Mesendoderm (in vitro differentiated cells): ENCODE measurements at regions not wholly inside any gene's neighbourhood (a gene's known extent, or its start where the extent isn't known, plus 50 kb on each side); places are given as distances from the start of the nearest gene placed in this dataset.

Source experiments
- DNase-seq: peaks from one replicate; pipeline ENCODE4 v3.0.0; 2013
- H2AK5ac ChIP-seq: 2 replicates; pipeline ENCODE4 v1.6.1; 2013; ENCODE audit warnings: low read length, inconsistent platforms
- H2BK120ac ChIP-seq: 2 replicates; pipeline ENCODE4 v1.6.1; 2013; ENCODE audit warnings: low read depth, mild to moderate bottlenecking, low read length, moderate library complexity, mixed read lengths
- H2BK15ac ChIP-seq: replicated peaks from 2 replicates; pipeline ENCODE4 v1.6.1; 2013; ENCODE audit warnings: low read depth, mild to moderate bottlenecking, moderate library complexity
- H2BK5ac ChIP-seq: 2 replicates; pipeline ENCODE4 v1.6.1; 2013; ENCODE audit warnings: low read length, inconsistent platforms
- H3K18ac ChIP-seq: 2 replicates; pipeline ENCODE4 v1.6.1; 2013; ENCODE audit warnings: mild to moderate bottlenecking, low read length, mixed read lengths
- H3K23ac ChIP-seq: one replicate; pipeline ENCODE4 v1.6.1; 2013; ENCODE audit warnings: low read length
- H3K27ac ChIP-seq: 2 replicates; pipeline ENCODE4 v1.5.1; 2013; ENCODE audit warnings: low read depth, mild to moderate bottlenecking, inconsistent platforms, low read length, moderate library complexity
- H3K27me3 ChIP-seq: 2 replicates; pipeline ENCODE4 v1.6.1; 2013; ENCODE audit warnings: low read length, control low read depth, mild to moderate bottlenecking, inconsistent platforms; ENCODE audit not compliant: insufficient read depth, poor library complexity
- H3K36me3 ChIP-seq: 2 replicates; pipeline ENCODE4 v1.6.1; 2013; ENCODE audit warnings: low read length, inconsistent platforms; ENCODE audit not compliant: control insufficient read depth, insufficient read depth
- H3K4ac ChIP-seq: one replicate; pipeline ENCODE4 v1.6.1; 2013; ENCODE audit warnings: low read depth, mild to moderate bottlenecking, low read length, moderate library complexity
- H3K4me1 ChIP-seq: 2 replicates; pipeline ENCODE4 v1.6.1; 2013; ENCODE audit warnings: low read depth, low read length, inconsistent platforms; ENCODE audit not compliant: control insufficient read depth
- H3K4me2 ChIP-seq: 2 replicates; pipeline ENCODE4 v1.6.1; 2013; ENCODE audit warnings: low read length
- H3K4me3 ChIP-seq: 2 replicates; pipeline ENCODE4 v1.5.1; 2013; ENCODE audit warnings: mild to moderate bottlenecking, low read length
- H3K56ac ChIP-seq: one replicate; pipeline ENCODE4 v1.6.1; 2013; ENCODE audit warnings: low read length
- H3K79me1 ChIP-seq: 2 replicates; pipeline ENCODE4 v1.6.1; 2013; ENCODE audit warnings: low read length, inconsistent platforms
- H3K79me2 ChIP-seq: 2 replicates; pipeline ENCODE4 v1.6.1; 2013; ENCODE audit warnings: mild to moderate bottlenecking, low read length; ENCODE audit not compliant: control insufficient read depth, insufficient read depth
- H3K9ac ChIP-seq: 2 replicates; pipeline ENCODE4 v1.6.1; 2013; ENCODE audit warnings: low read length, inconsistent platforms
- H4K5ac ChIP-seq: one replicate; pipeline ENCODE4 v1.6.1; 2013; ENCODE audit warnings: low read length
- H4K8ac ChIP-seq: one replicate; pipeline ENCODE4 v1.6.1; 2013; ENCODE audit warnings: low read depth, mild to moderate bottlenecking, control low read depth, low read length, moderate library complexity
- WGBS: extraction: QIAGEN DNeasy Blood & Tissue Kit; methylation state at CpG from one replicate; pipeline ENCODE4 v1.1.7; 2013; ENCODE audit warnings: low lambda C conversion rate, missing lambda C conversion rate; ENCODE audit not compliant: insufficient coverage; ENCODE audit errors: extremely low coverage; 5-methylcytosine and 5-hydroxymethylcytosine counted together

- Histone ChIP-seq H3K79me2 (no peaks in the 10 kb centered on the region), H3K27me3 (no peaks in the 10 kb centered on the region), H4K8ac (no peak overlapping the region), H2BK5ac (no peak overlapping the region), H3K9ac (no peak overlapping the region), H3K56ac (no peak overlapping the region), H3K4me2 (no peak overlapping the region), H3K4me3 (no peak overlapping the region), H2AK5ac (no peak overlapping the region), H3K27ac (no peak overlapping the region), H4K5ac (no peak overlapping the region), H2BK120ac (no peak overlapping the region), H3K18ac (no peak overlapping the region), H3K4ac (no peak overlapping the region), H3K23ac (no peak overlapping the region), H2BK15ac (no peak overlapping the region), H3K4me1 (no peaks in the 10 kb centered on the region), H3K79me1 (no peaks in the 10 kb centered on the region), H3K36me3 (no peaks in the 10 kb centered on the region)
- DNase-seq, result no peak
- no CpG with 5 or more reads among the region's 28 CpGs for WGBS
These were observed 317.8 kb downstream of the HAO1 start for GRCh38 chr20:7622399-7622961.

- Histone ChIP-seq H3K4ac (no peak overlapping the region), H3K18ac (no peak overlapping the region), H3K79me1 (no peaks in the 10 kb centered on the region), H3K9ac (no peak overlapping the region), H2AK5ac (no peak overlapping the region), H2BK120ac (no peak overlapping the region), H4K5ac (no peak overlapping the region), H2BK15ac (no peak overlapping the region), H3K23ac (no peak overlapping the region), H3K4me3 (no peak overlapping the region), H2BK5ac (no peak overlapping the region), H3K36me3 (no peaks in the 10 kb centered on the region), H3K4me1 (no peaks in the 10 kb centered on the region), H3K27ac (no peak overlapping the region), H4K8ac (no peak overlapping the region), H3K27me3 (no peaks in the 10 kb centered on the region), H3K56ac (no peak overlapping the region), H3K4me2 (no peak overlapping the region), H3K79me2 (no peaks in the 10 kb centered on the region)
- no peak for DNase-seq
- no CpG with 5 or more reads among the region's 5 CpGs for WGBS
These were observed 315.4 kb downstream of the HAO1 start for GRCh38 chr20:7624886-7625285.

- Histone ChIP-seq H3K27ac (no peak overlapping the region), H3K4me2 (no peak overlapping the region), H3K79me2 (no peaks in the 10 kb centered on the region), H3K23ac (no peak overlapping the region), H3K36me3 (no peaks in the 10 kb centered on the region), H4K5ac (no peak overlapping the region), H2BK5ac (no peak overlapping the region), H2AK5ac (no peak overlapping the region), H2BK120ac (no peak overlapping the region), H3K4me1 (no peaks in the 10 kb centered on the region), H3K27me3 (no peaks in the 10 kb centered on the region), H2BK15ac (no peak overlapping the region), H3K79me1 (no peaks in the 10 kb centered on the region), H3K56ac (no peak overlapping the region), H3K4ac (no peak overlapping the region), H3K4me3 (no peak overlapping the region), H3K9ac (no peak overlapping the region), H4K8ac (no peak overlapping the region), H3K18ac (no peak overlapping the region)
- no CpG with 5 or more reads among the region's 5 CpGs for WGBS
- DNase-seq, result no peak
These were observed 312.3 kb downstream of the HAO1 start for GRCh38 chr20:7627734-7628663.

GRCh38 chr20:7629880-7630279 lies 310.4 kb downstream of the HAO1 start:
- H3K56ac ChIP-seq, result no peak overlapping the region
- WGBS, result no CpG with 5 or more reads among the region's 1 CpG
- no peak overlapping the region for H4K8ac ChIP-seq
- H3K27ac ChIP-seq, result no peak overlapping the region
- H4K5ac ChIP-seq, result no peak overlapping the region
- no peak for DNase-seq
- H3K4ac ChIP-seq, result no peak overlapping the region
- H3K23ac ChIP-seq, result no peak overlapping the region
- H2BK5ac ChIP-seq, result no peak overlapping the region
- no peak overlapping the region for H2BK15ac ChIP-seq
- H3K4me1 ChIP-seq, result no peaks in the 10 kb centered on the region
- no peaks in the 10 kb centered on the region for H3K36me3 ChIP-seq
- H3K79me2 ChIP-seq, result no peaks in the 10 kb centered on the region
- no peak overlapping the region for H3K4me2 ChIP-seq
- H3K9ac ChIP-seq, result no peak overlapping the region
- H2AK5ac ChIP-seq, result no peak overlapping the region
- no peak overlapping the region for H3K18ac ChIP-seq
- no peak overlapping the region for H2BK120ac ChIP-seq
- H3K79me1 ChIP-seq, result no peaks in the 10 kb centered on the region
- H3K27me3 ChIP-seq, result no peaks in the 10 kb centered on the region
- no peak overlapping the region for H3K4me3 ChIP-seq

- H2BK5ac ChIP-seq, result no peak overlapping the region
- no peak overlapping the region for H3K9ac ChIP-seq
- no peak overlapping the region for H2AK5ac ChIP-seq
- H3K27ac ChIP-seq, result no peak overlapping the region
- H3K36me3 ChIP-seq, result no peaks in the 10 kb centered on the region
- no peak for DNase-seq
- H3K27me3 ChIP-seq, result no peaks in the 10 kb centered on the region
- H3K4me1 ChIP-seq, result no peaks in the 10 kb centered on the region
- H3K56ac ChIP-seq, result no peak overlapping the region
- no peaks in the 10 kb centered on the region for H3K79me1 ChIP-seq
- H2BK15ac ChIP-seq, result no peak overlapping the region
- H3K23ac ChIP-seq, result no peak overlapping the region
- H3K79me2 ChIP-seq, result no peaks in the 10 kb centered on the region
- no peak overlapping the region for H2BK120ac ChIP-seq
- no peak overlapping the region for H3K4me3 ChIP-seq
- no peak overlapping the region for H3K4me2 ChIP-seq
- H4K8ac ChIP-seq, result no peak overlapping the region
- H4K5ac ChIP-seq, result no peak overlapping the region
- H3K18ac ChIP-seq, result no peak overlapping the region
- H3K4ac ChIP-seq, result no peak overlapping the region
These were observed 303.1 kb downstream of the HAO1 start for GRCh38 chr20:7637184-7637583.
